ENCODE measurements at regions not wholly inside any gene's neighbourhood (a gene's known extent, or its start where the extent isn't known, plus 50 kb on each side); places are given as distances from the start of the nearest gene placed in this dataset.

GRCh38 chr20:48169650-48170225, 384.5 kb upstream of the SULF2 start:
- H3K4me3 ChIP-seq, result no peak overlapping the region
- no peak for ATAC-seq
- H3K9me3 ChIP-seq, result peaks cover 0 to 17% (median 4%) of the 10 kb centered on the region in 12 donors
- TF ChIP-seq CTCF (IDR thresholded peaks at IDR 0.05) (no peak), POLR2A (IDR thresholded peaks at IDR 0.05) (no peak)
- H3K36me3 ChIP-seq, result no peaks in the 10 kb centered on the region
- peaks cover 0 to 55% (median 11%) of the 10 kb centered on the region in 9 donors for H3K27me3 ChIP-seq
- DNase-seq, result no peak
- 74 to 79% (median 76%) methylated on average over 15 of the region's 15 CpGs for WGBS, 4 donors
- H3K27ac ChIP-seq, result no peak overlapping the region
- H3K4me1 ChIP-seq, result no peaks in the 10 kb centered on the region
- intact Hi-C loops (cut with DNase I), result no loop called here

- Histone ChIP-seq H3K36me3 (no peaks in the 10 kb centered on the region), H3K27me3 (peaks cover 0 to 48% (median 11%) of the 10 kb centered on the region in 9 donors), H3K9me3 (no peaks in the 10 kb centered on the region), H3K27ac (no peak overlapping the region), H3K4me1 (no peaks in the 10 kb centered on the region), H3K4me3 (no peak overlapping the region)
- TF ChIP-seq CTCF (IDR thresholded peaks at IDR 0.05) (no peak), POLR2A (IDR thresholded peaks at IDR 0.05) (no peak)
- WGBS, 4 donors, result 53 to 76% (median 61%) methylated on average over 8 to 10 of the region's 10 CpGs
- intact Hi-C loops (cut with DNase I), result no loop called here
- DNase-seq, result no peak
- ATAC-seq, result no peak
These were observed 381.0 kb upstream of the SULF2 start for GRCh38 chr20:48166082-48166835.

GRCh38 chr20:48165401-48165685, 380.1 kb upstream of the SULF2 start:
- peaks cover 0 to 40% (median 11%) of the 10 kb centered on the region in 9 donors for H3K27me3 ChIP-seq
- no peak for ATAC-seq

More at GRCh38 chr20:48165401-48165685, 380.1 kb upstream of the SULF2 start:
- no peaks in the 10 kb centered on the region for H3K4me1 ChIP-seq
- no peaks in the 10 kb centered on the region for H3K36me3 ChIP-seq
- WGBS, 4 donors, result 60 to 82% (median 73%) methylated on average over 9 of the region's 9 CpGs
- TF ChIP-seq POLR2A (IDR thresholded peaks at IDR 0.05), result no peak
- no peak for TF ChIP-seq CTCF (IDR thresholded peaks at IDR 0.05)
- intact Hi-C loops (cut with DNase I), result no loop called here
- no peak overlapping the region for H3K4me3 ChIP-seq
- H3K9me3 ChIP-seq, result no peaks in the 10 kb centered on the region
- no peak overlapping the region for H3K27ac ChIP-seq
- no peak for DNase-seq
